DND-41 (cell line): ENCODE measurements at regions not wholly inside any gene's neighbourhood (a gene's known extent, or its start where the extent isn't known, plus 50 kb on each side); places are given as distances from the start of the nearest gene placed in this dataset.

ENCODE experiments used
- ATAC-seq: fragments of 200-7000 bp; cut with Tn5 transposase; 3 replicates; pipeline ENCODE4 v1.9.1; 2021; ENCODE audit warnings: low read depth; ENCODE audit not compliant: insufficient read depth
- DNase-seq: peaks from one replicate; pipeline ENCODE4 v3.0.0-alpha.2; 2020
- H2AFZ ChIP-seq: 2 replicates; pipeline ENCODE4 v1.6.0; 2012; ENCODE audit warnings: low read depth, low read length
- H3K27ac ChIP-seq: 2 replicates; pipeline ENCODE4 v1.5.1; 2012; ENCODE audit warnings: low read length, inconsistent platforms
- H3K27me3 ChIP-seq: fragments of 200-600 bp; sonication (generic); 2 replicates; pipeline ENCODE4 v1.6.0; 2012; ENCODE audit warnings: low read length, mild to moderate bottlenecking, inconsistent platforms; ENCODE audit not compliant: insufficient read depth, poor library complexity
- H3K36me3 ChIP-seq: 2 replicates; pipeline ENCODE4 v1.5.1; 2012; ENCODE audit warnings: low read length, inconsistent platforms; ENCODE audit not compliant: insufficient read depth
- H3K4me1 ChIP-seq: 2 replicates; pipeline ENCODE4 v1.5.1; 2012; ENCODE audit warnings: mild to moderate bottlenecking, low read length; ENCODE audit not compliant: insufficient read depth
- H3K4me2 ChIP-seq: 2 replicates; pipeline ENCODE4 v1.6.0; 2012; ENCODE audit warnings: mild to moderate bottlenecking, moderate library complexity, low read length, inconsistent platforms; ENCODE audit not compliant: insufficient read depth
- H3K4me3 ChIP-seq, 2 experiments: fragments of 200-600 bp in 1 of 2; shearing (Covaris generic) in 1 of 2; 2 replicates each; pipeline ENCODE4 v1.5.1; 2012 to 2016; ENCODE audit warnings: inconsistent platforms in 2 of 2, low read length in 2 of 2, mild to moderate bottlenecking in 2 of 2, low read depth in 1 of 2, moderate library complexity in 1 of 2
- H3K79me2 ChIP-seq: 2 replicates; pipeline ENCODE4 v1.6.0; 2012; ENCODE audit warnings: low read length, inconsistent platforms; ENCODE audit not compliant: insufficient read depth
- H3K9ac ChIP-seq: 2 replicates; pipeline ENCODE4 v1.6.0; 2012; ENCODE audit warnings: low read depth, mild to moderate bottlenecking, inconsistent platforms, low read length, moderate library complexity
- H3K9me3 ChIP-seq: 2 replicates; pipeline ENCODE4 v1.5.1; 2012; ENCODE audit warnings: low read length, moderate library complexity, mild to moderate bottlenecking, inconsistent platforms; ENCODE audit not compliant: insufficient read depth, severe bottlenecking
- H4K20me1 ChIP-seq: 2 replicates; pipeline ENCODE4 v1.6.0; 2012; ENCODE audit warnings: low read length; ENCODE audit not compliant: insufficient read depth
- EZH2 ChIP-seq: IDR thresholded peaks from 3 replicates; pipeline ENCODE4 v1.6.1; 2012; ENCODE audit warnings: borderline replicate concordance, low read depth, mild to moderate bottlenecking, moderate library complexity, low read length, inconsistent platforms; ENCODE audit not compliant: severe bottlenecking
- TF ChIP-seq, protein P1 (sequence below): IDR thresholded peaks from 2 replicates; pipeline ENCODE4 v1.5.1; 2012; ENCODE audit warnings: borderline replicate concordance, low read length, moderate library complexity, mild to moderate bottlenecking; ENCODE audit not compliant: poor library complexity, severe bottlenecking; ENCODE audit errors: extremely low read depth

DNA sequence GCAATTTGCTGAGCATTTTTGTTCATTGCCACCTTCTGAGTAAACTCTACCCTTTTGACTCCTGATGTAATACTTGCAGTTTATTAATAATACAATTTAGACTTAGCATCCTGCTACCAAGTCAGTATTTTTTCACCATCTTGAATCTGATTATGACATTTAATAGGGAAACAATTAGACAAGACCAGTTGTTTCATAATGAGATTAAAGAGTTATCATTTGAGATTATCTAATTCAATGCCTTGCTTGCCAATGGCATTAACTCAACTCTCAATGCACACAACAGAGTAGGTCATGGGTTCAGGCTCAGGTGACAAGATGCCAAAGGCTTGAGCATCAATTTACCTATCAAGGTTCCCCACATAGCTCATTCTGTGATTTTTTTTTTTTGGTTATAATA lies 488.4 kb downstream of the DISC1 start:
- no peak overlapping the region for H3K27ac ChIP-seq
- no peaks in the 10 kb centered on the region for H3K9me3 ChIP-seq
- H3K27me3 ChIP-seq = peaks cover 3% of the 10 kb centered on the region
- H3K4me3 ChIP-seq = no peak overlapping the region
- no peak overlapping the region for H3K9ac ChIP-seq
- ATAC-seq (no peak), DNase-seq (no peak)
- TF ChIP-seq, protein P1, sequence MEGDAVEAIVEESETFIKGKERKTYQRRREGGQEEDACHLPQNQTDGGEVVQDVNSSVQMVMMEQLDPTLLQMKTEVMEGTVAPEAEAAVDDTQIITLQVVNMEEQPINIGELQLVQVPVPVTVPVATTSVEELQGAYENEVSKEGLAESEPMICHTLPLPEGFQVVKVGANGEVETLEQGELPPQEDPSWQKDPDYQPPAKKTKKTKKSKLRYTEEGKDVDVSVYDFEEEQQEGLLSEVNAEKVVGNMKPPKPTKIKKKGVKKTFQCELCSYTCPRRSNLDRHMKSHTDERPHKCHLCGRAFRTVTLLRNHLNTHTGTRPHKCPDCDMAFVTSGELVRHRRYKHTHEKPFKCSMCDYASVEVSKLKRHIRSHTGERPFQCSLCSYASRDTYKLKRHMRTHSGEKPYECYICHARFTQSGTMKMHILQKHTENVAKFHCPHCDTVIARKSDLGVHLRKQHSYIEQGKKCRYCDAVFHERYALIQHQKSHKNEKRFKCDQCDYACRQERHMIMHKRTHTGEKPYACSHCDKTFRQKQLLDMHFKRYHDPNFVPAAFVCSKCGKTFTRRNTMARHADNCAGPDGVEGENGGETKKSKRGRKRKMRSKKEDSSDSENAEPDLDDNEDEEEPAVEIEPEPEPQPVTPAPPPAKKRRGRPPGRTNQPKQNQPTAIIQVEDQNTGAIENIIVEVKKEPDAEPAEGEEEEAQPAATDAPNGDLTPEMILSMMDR = no peak
- TF ChIP-seq EZH2 = no peak
- no peaks in the 10 kb centered on the region for H4K20me1 ChIP-seq
- H2AFZ ChIP-seq = no peak overlapping the region
- no peaks in the 10 kb centered on the region for H3K4me1 ChIP-seq
- H3K36me3 ChIP-seq = no peaks in the 10 kb centered on the region
- no peak overlapping the region for H3K4me2 ChIP-seq
- no peaks in the 10 kb centered on the region for H3K79me2 ChIP-seq

DNA sequence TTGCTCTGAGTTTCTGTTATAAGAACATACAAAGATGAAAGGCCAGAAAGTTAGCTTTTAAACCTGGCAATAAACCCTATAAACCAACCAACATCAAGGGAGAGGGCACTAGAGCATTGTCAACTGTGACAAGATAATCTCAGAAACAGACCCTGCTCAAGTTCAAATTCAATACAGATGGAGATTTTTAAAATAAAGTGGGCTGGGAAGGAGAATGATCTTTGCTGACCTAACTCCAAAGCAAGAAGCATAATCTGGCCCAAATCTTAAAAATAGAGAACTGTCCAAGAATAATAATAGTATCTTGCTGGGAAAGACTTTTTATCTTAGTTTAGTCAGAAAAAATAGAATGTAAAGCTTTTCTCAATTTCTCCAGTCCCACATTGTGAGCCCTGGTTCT lies 485.5 kb downstream of the DISC1 start:
- no peaks in the 10 kb centered on the region for H4K20me1 ChIP-seq
- no peak overlapping the region for H3K4me2 ChIP-seq
- H3K9ac ChIP-seq = no peak overlapping the region
- no peak overlapping the region for H3K4me3 ChIP-seq
- H3K4me1 ChIP-seq = no peaks in the 10 kb centered on the region
- no peak for TF ChIP-seq EZH2
- TF ChIP-seq, protein P1 = no peak
- no peak overlapping the region for H3K27ac ChIP-seq
- H2AFZ ChIP-seq = no peak overlapping the region
- ATAC-seq = no peak
- H3K27me3 ChIP-seq = peaks cover 3% of the 10 kb centered on the region
- H3K9me3 ChIP-seq = no peaks in the 10 kb centered on the region
- DNase-seq = no peak
- no peaks in the 10 kb centered on the region for H3K79me2 ChIP-seq
- no peaks in the 10 kb centered on the region for H3K36me3 ChIP-seq

DNA sequence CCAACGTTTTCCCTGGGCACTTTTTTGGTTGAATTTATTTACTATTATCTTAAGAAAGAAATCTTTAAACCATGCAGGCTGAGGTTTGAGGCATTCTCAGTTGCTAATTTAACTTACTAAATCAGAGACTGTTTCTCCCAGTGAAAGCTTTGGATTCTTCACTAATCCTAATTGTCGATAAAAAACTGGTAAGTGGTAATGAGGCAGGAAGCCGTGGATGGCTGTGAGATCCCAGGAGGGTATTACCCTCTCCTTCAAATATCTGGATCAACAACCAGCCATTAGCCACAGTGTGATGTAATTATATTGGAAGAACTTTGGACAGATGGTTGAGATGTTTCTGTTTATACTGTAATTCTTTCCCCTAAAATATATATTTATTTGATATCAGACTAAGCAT lies 485.0 kb downstream of the DISC1 start:
- H3K4me1 ChIP-seq = no peaks in the 10 kb centered on the region
- TF ChIP-seq EZH2 = no peak
- TF ChIP-seq, protein P1 = no peak
- no peaks in the 10 kb centered on the region for H3K36me3 ChIP-seq
- H3K4me2 ChIP-seq = no peak overlapping the region
- DNase-seq (no peak), ATAC-seq (no peak)
- H3K9ac ChIP-seq = no peak overlapping the region
- H3K27me3 ChIP-seq = peaks cover 3% of the 10 kb centered on the region
- H2AFZ ChIP-seq = no peak overlapping the region
- H3K79me2 ChIP-seq = no peaks in the 10 kb centered on the region
- H4K20me1 ChIP-seq = no peaks in the 10 kb centered on the region
- no peak overlapping the region for H3K27ac ChIP-seq
- H3K4me3 ChIP-seq = no peak overlapping the region
- H3K9me3 ChIP-seq = no peaks in the 10 kb centered on the region
